NCI-H2227 (cell line): ENCODE measurements at regions not wholly inside any gene's neighbourhood (a gene's known extent, or its start where the extent isn't known, plus 50 kb on each side); places are given as distances from the start of the nearest gene placed in this dataset.

Source experiments
- DNase-seq: peaks from one replicate; lab custom pipeline; 2025; ENCODE audit not compliant: unreplicated experiment; lab: John Stamatoyannopoulos, UW

DNA sequence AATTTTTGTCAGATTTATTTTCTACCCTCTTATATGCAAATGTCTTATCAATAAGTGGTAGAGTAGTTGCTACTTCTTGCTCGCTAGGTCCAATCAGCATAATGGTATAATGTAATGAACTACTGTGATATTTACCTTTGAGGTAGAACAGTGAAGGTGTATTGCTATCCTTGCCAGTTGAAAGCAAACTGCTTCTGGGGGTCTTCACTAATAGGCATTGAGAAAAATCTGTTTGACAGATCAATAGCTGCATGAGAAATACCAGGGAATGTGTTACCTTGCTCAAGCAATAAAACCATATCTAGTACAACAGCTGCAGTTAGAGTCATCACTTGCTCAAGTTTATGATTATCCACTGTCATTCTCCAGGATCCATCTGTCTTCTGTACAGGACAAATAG lies 50.1 kb upstream of the EFEMP1 start:
- DNase-seq = no peak

DNA sequence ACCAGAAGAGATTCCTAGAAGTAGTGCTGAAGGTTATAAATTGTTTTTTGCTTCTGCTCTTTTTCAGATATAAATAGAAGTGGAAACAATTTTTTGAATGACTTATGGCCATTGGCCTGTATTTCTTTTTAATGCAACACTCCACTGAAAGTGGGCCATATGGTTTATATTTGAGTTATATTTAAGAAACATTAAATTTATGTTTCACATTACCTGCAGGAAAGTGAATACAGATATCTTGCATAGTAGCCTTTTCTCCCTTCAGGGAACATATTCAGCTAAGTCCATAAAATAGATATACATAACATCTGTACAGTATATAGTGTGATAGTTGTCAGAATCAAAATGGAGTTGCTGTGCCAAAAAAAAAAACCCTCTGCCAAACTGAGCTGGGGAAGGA lies 53.1 kb upstream of the EFEMP1 start:
- no peak for DNase-seq

GRCh38 chr2:55985406-55985805 lies 61.8 kb upstream of the EFEMP1 start:
- DNase-seq = no peak

DNA sequence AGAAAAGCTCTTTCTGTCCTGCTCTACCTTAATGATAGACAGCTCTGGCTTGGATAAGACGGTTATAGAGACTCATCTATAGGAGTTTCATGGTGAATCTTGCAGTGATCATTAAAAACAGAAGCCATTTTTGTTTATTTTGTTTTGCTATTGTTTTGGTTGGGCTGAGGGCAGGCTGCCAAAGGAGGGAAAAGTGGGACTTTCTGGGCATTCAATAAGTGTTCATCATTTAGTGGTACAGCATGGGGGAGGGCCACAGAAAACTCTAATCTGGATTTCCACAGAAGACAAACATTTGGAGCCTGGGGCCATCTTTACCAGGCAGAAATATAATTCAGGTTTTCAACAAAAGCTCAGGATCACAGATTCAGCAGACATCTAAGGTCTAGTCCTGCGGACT lies 62.4 kb upstream of the EFEMP1 start:
- no peak for DNase-seq

- DNase-seq = no peak
These were observed 63.3 kb upstream of the EFEMP1 start for GRCh38 chr2:55986700-55987440.

DNA sequence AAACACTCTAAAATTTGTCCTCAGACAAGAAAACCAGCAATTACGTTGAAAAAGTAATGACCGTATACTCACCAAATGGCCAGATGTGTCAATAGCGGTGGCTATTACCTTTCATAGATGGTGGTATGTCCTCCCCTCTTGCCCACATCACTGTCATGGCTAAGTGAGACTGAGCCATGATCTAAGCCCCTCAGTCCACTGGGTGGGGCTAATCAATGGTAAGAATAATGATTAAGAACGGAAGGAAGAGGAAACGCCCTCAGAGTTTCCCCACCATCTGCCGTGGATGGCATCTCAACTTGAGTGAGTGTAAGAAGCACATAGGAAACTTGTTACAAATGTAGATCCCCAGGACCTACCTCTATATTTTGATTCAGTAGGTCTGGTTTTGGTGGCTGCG lies 65.8 kb upstream of the EFEMP1 start:
- no peak for DNase-seq

DNA sequence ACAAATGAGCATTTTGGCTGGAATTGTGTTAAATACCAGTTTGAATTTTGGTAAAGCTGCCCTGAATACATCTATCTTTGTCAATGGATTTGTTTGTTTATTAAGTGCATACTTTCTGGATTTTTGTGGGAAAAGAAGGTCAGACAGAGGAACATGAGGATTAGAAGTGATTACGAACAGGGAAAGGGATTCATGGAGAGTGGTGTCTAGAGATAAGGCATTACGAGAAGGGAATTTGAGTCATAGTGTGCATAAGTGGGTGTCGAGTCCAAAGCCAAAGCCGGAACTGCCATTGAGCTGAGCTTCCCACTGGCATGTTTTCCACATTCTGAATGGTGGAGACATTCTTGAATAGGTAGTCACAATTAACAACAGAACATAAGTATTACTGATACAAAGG lies 68.9 kb upstream of the EFEMP1 start:
- DNase-seq = no peak

- no peak for DNase-seq
These were observed 70.1 kb upstream of the EFEMP1 start for GRCh38 chr2:55993685-55994084.

GRCh38 chr2:55995211-55995610 lies 71.6 kb upstream of the EFEMP1 start:
- no peak for DNase-seq

- no peak for DNase-seq
These were observed 72.3 kb upstream of the EFEMP1 start for GRCh38 chr2:55995902-55996301.

GRCh38 chr2:55999231-55999630 lies 75.6 kb upstream of the EFEMP1 start:
- no peak for DNase-seq

- no peak for DNase-seq
These were observed 76.2 kb upstream of the EFEMP1 start for GRCh38 chr2:55999790-56000189.

DNA sequence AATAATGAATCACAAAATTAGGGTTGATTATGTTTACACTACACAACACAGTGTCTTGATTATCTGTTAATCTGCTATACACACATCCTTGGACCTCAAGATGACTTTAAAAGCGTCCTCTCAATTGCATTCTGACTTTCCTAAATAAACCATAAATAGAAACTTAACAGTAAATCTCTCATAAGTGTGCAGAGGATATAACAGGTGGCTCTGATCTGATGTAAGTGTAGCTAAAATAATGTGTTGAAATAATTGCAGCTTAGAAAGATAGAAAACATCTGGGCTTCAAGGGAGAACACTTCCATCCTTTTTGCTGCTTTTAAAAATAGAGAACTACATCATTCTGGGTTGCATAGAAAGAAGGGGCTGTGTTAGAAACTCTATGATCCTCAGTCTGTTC lies 78.4 kb upstream of the EFEMP1 start:
- no peak for DNase-seq

DNA sequence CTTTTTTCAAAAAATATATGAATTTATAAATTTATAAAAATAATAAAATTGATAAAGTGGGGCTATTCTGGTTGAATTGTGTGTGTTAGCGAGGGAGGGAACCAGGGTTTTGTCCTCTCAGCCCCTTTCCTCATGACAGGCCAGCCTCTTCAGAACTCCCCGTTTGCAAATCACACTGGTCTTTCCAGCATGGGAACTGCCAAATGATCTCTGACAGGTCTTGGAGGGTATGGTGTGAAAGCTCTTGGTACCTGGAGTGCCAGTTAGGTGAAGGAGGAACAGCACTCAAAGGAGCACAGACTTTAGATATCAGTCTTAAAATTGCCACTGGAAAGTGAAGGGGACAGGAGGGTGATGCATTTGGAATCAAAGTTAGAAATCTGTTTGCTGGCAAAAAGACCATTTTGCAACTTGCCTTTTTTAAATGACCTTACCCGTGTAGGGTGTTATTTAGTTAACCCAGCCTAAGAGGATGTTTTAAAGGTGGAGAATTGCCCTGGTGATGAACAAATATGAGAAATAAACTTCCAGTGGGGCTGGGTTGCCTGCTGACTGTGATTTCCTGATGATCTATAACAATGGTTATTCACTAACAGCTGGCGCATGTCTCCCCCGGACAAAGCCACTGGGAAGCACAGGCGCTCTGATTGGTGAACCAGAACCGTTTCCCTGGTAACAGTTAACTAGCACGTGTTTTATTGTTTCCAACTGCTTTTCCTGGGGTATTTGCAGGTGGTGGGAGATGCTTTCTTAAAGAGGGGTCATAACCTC lies 85.3 kb upstream of the EFEMP1 start:
- peak; percentile 85 for DNase-seq

GRCh38 chr2:56009758-56010458 lies 86.3 kb upstream of the EFEMP1 start:
- DNase-seq = peak; percentile 54

- no peak for DNase-seq
These were observed 88.0 kb upstream of the EFEMP1 start for GRCh38 chr2:56011624-56012023.

GRCh38 chr2:56012221-56012765 lies 88.7 kb upstream of the EFEMP1 start:
- DNase-seq = no peak

- DNase-seq = no peak
These were observed 89.9 kb upstream of the EFEMP1 start for GRCh38 chr2:56013475-56013874.

GRCh38 chr2:56014046-56014730 lies 90.6 kb upstream of the EFEMP1 start:
- DNase-seq = peak; percentile 59

DNA sequence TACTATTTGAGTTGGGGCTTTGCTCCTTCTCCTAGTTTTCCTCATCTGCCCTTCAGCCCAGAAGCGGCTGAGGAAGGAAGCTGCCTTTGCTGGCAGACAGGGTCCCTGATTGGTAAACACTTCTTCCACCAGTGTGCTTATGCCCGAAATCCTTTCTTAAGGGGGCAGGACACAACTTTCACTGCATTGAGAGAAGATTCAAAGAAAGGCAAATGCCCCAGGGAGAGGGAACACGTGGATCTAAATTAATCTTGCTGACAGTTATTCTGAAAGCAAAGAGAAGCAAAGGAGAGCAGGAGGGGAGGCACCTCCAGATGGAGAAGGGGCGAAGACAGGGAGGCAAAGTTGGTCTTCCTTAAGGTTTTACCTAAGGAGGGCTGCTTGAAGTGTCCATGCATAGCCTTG lies 92.1 kb upstream of the EFEMP1 start:
- peak; percentile 16 for DNase-seq

- no peak for DNase-seq
These were observed 94.2 kb upstream of the EFEMP1 start for GRCh38 chr2:56017784-56018183.
